Astrocyte (in vitro differentiated cells and primary cell): ENCODE measurements at regions not wholly inside any gene's neighbourhood (a gene's known extent, or its start where the extent isn't known, plus 50 kb on each side); places are given as distances from the start of the nearest gene placed in this dataset.

ENCODE experiments used
- CTCF ChIP-seq: IDR thresholded peaks from 2 replicates; pipeline ENCODE4 v1.5.1; 2011; ENCODE audit warnings: low read depth, mild to moderate bottlenecking, inconsistent platforms, low read length, moderate library complexity; ENCODE audit not compliant: insufficient read depth
- EZH2 ChIP-seq: IDR thresholded peaks from 2 replicates; pipeline ENCODE4 v1.6.1; 2012; ENCODE audit warnings: mild to moderate bottlenecking, low read length, inconsistent platforms; ENCODE audit not compliant: insufficient read depth

- TF ChIP-seq CTCF (no peak), EZH2 (no peak)
Measured at GRCh38 chr1:105337420-105337819, 1587.7 kb downstream of the AMY1C start.
